GM23248 (cell line): ENCODE measurements at regions not wholly inside any gene's neighbourhood (a gene's known extent, or its start where the extent isn't known, plus 50 kb on each side); places are given as distances from the start of the nearest gene placed in this dataset.

Experiments
- EZH2 ChIP-seq: fragments of 200-600 bp; sonication (generic); IDR thresholded peaks from 2 replicates; pipeline ENCODE4 v1.6.1; 2018; ENCODE audit warnings: antibody characterized with exemption, mild to moderate bottlenecking; ENCODE audit not compliant: insufficient read depth, poor library complexity, severe bottlenecking
- EZH2phosphoT487 ChIP-seq: fragments of 200-600 bp; sonication (generic); IDR thresholded peaks from 2 replicates; pipeline ENCODE4 v1.6.1; 2018; ENCODE audit warnings: antibody characterized with exemption, moderate library complexity, mild to moderate bottlenecking, low read depth; ENCODE audit not compliant: insufficient read depth

- TF ChIP-seq EZH2 (no peak), EZH2phosphoT487 (no peak)
Observed at GRCh38 chr7:51772190-51772589, 455.6 kb upstream of the COBL start.
